Sigmoid colon (tissue), 4 donors: ENCODE measurements at regions not wholly inside any gene's neighbourhood (a gene's known extent, or its start where the extent isn't known, plus 50 kb on each side); places are given as distances from the start of the nearest gene placed in this dataset.

ENCODE experiments used
- CTCF ChIP-seq, 4 experiments: fragments of 450-650 bp in 3 of 4; fragments of 200-600 bp in 1 of 4; IDR thresholded peaks; one replicate each; pipeline ENCODE4 v1.5.1; 2016 to 2019; ENCODE audit warnings: antibody characterized with exemption in 4 of 4, mild to moderate bottlenecking in 3 of 4, moderate library complexity in 2 of 4
- POLR2AphosphoS5 ChIP-seq, 4 donors: sonication (generic); formaldehyde crosslinking; IDR thresholded peaks; one replicate each; pipeline ENCODE4 v1.6.1; 2017; ENCODE audit warnings: antibody characterized with exemption in 4 of 4

GRCh38 chr2:12842917-12843316 lies 126.2 kb downstream of the TRIB2 start:
- TF ChIP-seq CTCF (IDR thresholded peaks at IDR 0.05) (no peak), POLR2AphosphoS5 (IDR thresholded peaks at IDR 0.05) (no peak)
